ENCODE measurements at regions not wholly inside any gene's neighbourhood (a gene's known extent, or its start where the extent isn't known, plus 50 kb on each side); places are given as distances from the start of the nearest gene placed in this dataset.
"Not testable (repeated sequence)": the region's sequence is repeated elsewhere in the genome, so short reads cannot be mapped to it uniquely, and the experiment has no call there.

DNA sequence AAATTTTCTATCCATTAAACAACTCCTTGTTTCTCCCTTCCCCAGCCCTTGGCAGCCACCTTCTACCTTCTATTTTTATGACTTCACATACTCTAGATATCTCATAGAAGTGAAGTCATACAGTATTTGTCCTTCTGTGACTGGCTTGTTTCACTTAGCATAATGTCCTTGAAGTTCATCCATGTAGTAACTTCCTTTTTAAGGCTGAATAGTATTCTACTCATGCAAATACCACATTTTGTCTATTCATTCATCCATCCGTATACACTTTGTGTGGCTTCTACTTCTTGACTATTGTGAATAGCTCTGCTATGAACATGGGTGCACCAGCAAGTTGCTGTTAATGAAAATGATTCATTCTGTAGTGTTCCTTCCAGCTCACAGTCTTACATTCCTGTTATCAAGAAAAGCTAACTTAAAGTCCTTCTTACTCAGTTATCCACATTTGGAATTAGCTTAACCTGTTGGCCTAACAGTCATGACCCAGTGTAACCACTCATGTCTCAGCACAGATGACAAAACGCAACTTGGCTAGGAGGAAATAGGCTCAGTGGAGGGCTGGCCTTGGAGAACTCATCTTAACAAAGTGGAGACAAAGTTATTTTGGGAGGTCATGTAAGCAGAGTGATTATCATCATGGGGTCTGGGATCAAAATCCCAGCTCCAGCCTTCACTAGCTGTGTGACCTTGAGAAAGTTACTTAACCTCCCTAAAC lies 129.7 kb upstream of the MAP3K1 start:
- DNase-seq: no peak

DNA sequence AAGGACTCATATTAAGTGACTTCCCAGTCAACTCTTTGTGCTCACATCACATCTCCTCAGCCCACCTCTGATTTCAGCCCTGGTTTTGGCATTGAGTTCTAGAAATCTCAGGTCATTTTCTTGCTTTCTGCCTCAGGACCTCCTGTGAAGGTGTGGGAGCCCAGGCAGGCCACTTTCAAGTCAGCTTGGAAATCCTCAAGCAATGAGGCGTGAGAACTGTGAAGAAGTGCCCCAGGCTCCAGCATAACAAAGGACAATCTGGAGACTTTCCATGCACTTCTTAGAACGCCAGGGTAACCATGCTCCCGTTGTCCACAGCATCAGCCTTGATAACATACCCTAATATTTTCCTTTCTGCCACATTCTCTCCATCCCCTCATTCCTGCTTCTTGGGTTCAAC lies 131.2 kb upstream of the MAP3K1 start:
- no peak for DNase-seq

DNA sequence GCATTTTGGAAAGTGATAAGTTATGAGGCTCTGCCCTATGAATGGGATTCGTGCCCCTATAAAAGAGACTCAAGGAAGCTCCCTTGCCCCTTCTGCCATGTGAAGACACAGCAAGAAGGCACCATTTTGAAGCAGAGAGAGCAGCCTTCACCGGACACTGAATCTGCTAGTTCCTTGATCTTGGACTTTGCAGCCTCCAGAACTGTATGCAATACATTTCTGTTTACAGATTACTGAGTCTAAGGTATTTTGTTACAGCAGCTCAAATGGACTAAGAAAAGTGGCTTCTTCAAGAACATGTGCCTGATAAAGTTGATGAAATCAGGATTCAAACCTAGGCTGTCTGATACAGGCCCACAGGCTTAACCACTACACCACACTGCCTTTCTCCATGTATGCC lies 131.6 kb upstream of the MAP3K1 start:
- no peak for DNase-seq

DNA sequence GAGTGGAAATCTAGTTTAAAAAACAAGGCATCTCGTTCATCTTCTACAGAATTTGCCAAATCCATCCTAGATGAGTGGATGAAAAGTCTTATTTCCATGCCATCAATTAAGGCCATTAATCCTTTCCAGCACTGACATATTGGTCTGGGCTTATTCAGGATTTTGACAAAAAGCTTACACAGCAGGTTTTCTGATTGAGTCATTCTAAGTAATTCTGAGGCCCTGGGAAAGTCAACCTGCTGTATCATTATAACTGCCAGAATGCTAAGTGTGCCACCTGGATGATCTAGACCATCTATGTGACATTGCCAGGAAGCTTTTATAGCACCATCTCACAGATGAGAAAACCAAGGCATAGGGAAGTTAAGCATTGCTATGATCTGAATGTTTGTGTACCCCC lies 132.1 kb upstream of the MAP3K1 start:
- DNase-seq: no peak

DNA sequence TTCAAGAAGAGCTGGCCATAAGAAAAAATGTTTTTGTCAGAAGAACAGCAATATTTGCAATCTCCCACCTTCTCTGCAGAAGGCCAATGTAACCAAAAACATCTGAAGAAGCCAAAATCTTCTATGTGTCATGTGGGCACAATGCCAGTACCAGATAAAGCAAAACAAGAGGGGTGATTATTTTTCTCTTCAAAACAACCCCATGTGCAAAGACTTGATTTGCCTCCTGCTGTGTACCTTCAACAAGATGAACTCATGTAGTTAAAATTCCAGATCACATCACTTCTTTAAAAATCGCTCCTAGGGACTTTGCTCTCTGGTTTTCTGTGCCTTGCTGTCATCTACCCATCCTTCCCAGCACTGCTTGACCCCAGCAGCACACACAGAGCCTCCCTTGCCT lies 134.0 kb upstream of the MAP3K1 start:
- no peak for DNase-seq

DNA sequence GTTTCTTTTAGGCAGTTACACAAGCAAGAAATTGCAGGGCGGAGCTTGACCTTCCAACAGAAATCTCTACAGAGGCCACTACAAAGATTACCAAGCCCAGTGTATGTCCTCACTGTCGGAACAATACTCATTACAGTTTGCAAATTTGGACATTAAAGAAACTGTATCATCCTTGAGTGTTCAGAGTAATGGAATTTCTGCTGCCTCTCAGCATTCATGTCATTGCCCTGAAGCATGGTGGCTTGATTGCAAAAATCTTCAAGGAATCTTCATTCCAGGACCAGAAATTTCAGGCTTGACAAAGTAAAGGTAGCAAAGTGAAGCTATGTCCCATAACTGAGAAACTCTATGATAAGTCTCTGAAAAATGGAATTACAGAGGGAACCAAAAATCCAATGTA lies 134.6 kb upstream of the MAP3K1 start:
- DNase-seq: no peak

DNA sequence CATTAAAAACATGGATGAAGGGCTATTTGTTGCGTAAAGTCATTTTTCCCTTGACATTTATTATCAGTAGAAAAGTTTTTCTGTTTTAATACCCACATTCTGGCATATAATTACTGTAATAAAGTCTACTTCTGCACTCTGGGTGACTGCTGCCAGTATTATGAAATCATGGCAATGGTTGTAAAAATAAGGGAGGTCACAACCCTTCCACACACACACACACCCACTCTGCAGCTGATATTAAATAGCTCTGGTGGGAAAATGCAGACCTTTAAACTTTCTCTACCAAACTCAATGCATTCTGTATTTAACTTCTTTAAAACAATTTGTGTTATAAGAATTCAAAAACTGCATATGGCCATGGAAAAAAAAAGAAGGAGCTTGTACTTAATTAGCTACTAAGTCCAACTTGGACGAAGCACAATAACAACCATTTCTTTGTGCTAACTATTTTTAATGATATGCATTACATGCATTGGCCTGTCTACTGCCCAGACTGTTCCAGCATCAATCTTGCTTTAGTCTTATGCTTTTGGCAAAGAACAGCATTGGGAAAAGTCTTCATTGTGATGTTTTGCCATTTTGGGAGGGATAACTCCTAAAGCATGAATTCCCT lies 137.6 kb upstream of the MAP3K1 start:
- DNase-seq: no peak

DNA sequence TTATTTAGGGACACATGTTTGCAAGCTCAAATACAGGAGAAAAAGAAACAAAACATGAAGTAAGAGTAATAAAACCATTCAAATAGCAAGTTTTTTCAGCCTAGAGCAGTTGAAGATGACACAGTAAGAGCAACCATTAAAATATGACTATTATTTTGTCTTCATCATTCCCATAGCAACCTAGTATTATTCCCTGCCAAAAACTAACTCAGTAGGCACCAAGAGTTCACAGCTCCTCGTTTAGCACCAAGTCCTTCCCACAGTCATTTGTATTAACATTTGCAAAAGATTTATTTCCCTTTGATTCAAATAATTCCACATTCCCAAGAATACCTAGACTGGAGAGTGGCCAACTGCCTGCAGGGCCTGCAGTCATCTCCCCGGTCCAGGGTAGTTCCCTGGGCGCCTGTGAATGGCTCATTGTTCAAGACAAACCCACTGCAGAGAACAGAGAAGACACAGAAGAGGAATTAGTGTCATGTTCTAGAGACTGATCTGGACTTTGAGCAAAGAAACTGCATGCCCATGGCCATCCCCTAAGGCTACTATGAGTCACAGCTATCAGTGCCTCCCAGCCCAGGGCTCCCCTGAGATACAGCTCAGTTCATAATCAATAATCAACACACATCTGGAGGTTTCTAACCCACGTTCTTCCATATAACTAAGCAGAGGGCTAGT lies 139.1 kb upstream of the MAP3K1 start:
- no peak for DNase-seq

DNA sequence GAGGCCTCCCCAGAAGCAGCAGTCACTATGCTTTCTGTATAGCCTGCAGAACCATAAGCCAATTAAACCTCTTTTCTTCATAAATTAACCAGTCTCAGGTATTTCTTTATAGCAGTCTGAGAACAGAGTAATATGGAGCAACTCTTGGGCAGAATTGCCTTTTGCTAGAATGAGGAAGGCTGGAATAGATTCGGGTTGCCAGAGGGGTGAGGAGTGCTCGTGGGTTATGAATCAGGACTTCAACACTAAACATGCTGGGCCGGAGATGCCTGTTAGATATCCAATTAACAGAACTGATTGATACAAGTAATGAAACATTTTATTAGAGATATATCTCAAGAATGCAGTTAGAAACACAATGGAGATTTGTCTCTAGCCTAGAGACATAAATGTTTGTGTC lies 140.9 kb upstream of the MAP3K1 start:
- DNase-seq: no peak

DNA sequence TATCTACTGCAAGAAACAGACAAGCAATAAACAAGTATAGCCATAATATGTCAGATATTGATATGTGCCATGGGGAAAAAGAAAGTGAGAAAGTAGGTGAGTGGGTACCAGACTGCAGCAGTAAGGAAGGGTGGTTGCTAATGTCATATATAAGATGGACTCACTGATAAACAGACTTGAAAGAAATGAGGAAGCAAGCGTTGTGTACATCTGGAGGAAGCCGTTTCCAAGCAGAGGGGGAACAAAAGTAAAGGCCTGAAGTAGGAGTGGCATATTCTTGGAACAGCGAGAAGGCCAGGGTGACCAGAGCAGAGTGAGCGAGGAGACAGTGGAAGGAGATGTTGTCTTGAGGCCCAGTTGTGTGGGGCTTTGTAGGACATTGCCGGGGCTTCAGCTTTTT lies 142.2 kb upstream of the MAP3K1 start:
- DNase-seq: no peak

DNA sequence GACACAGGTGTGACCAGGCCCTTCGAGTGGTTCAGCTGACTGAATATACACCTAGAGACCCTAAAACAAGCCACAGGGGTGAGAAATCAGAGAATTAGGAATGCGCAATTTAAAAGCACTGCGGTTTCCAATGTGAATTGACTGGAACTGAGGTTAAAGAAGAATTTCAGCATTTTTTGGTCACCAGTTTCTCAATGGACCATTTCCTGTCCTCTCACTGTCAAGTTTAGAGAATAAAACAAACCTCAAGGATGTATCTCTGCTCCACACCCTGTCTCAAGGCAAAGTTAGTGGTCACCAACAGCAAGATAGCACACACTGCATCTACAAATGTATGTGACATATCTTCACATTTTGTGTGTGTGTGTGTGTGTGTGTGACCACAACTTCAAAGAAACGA lies 143.8 kb upstream of the MAP3K1 start:
- DNase-seq: no peak

DNA sequence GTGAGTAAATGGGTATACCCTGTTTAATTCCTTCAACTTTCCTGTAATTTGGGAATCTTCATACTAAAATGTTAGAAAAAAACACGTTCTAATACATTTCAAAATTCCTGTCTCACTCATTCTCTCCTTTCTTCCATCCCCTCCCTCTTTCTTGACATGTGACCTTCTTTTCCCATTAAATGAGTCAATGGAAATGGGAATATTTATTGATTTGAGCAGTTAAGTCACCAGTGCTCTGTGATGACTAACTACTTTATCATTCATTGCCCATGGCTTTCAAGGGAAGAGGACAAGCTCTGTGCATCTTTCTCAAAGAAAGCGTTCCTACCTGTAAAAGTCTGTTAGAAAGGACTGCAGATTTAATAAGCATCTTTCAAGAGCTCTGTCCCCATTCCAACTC lies 144.4 kb upstream of the MAP3K1 start:
- DNase-seq: no peak

DNA sequence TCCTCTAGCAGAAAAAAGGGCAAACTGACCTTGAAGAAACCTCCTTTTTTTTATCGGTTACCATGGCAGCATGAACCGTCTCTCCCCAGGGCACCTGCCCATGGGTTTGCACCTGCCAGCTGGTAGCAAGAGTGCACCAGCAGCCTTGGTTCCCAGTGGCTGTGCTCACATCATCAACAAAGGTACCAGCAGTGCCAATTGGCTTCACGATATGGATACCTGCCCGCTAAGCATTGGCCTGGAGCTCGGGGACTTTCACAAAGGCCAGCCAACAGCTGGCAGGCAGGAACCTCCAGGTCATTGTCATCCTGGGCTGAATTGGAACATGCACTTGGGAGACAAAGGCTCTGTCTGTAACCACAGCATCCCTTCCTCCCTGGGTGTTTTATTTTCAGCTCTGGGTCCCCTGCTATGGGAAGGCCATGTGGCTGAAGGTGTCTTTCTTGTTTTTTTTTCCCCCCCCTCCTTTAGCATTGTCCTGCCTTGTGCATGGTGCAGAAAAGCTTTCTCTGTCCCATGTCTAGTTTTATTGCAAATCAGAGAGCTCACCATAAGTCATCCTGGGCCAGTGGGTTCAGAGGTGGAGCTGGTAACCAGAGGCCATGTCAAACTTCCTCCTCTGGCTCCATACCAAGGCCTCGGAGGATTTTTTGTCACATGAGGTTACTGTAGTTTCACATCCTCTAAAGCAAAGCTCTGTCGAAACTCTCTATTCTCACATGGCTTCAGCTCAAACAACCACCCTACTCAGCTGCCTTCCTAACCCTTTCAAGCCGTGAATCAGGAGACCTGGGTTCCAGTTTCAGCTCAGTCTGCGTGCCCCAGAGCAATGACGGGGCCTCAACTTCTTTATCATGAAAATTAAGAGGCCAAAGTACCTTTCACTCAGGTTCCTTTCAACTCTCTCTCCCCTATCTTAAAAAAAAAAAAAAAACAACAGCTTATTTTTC lies 145.5 kb upstream of the MAP3K1 start:
- DNase-seq: peak; percentile 46

DNA sequence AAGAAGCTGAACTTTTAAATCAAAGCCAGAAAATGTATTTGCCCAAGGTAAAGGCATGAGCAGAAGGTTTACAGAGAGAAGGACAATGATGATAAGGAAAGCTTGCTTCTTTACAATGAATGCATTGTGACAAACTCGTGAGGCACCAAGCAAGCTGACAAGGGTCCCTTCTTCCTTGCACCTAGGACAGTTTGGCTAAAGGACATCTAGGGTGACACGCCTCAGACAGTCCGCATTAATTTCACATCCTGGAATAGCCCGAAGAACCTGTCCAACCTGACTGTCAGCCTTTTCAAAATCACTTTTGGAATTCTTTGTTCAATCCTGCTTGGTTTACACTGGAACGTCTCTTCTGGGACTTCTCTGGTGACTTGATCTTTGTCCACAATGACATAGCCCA lies 146.4 kb upstream of the MAP3K1 start:
- DNase-seq: no peak

DNA sequence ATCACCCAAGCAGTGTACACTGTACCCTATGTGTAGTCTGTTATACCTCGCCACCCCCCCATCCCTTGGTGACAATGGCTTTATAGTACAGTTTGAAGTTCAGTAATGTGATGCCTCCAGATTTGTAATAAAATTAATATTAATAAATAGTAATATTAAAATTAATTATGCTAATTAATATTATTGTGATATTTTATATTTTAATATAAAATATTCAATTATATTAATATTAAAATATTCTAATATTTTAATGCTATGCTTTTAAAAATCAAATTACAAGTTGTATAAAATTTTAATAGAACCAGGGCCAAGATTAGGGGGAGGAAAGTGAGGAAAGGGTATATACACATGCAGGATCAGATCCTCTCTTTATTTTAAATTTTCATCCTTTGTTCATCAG lies 147.7 kb upstream of the MAP3K1 start:
- no peak for DNase-seq

DNA sequence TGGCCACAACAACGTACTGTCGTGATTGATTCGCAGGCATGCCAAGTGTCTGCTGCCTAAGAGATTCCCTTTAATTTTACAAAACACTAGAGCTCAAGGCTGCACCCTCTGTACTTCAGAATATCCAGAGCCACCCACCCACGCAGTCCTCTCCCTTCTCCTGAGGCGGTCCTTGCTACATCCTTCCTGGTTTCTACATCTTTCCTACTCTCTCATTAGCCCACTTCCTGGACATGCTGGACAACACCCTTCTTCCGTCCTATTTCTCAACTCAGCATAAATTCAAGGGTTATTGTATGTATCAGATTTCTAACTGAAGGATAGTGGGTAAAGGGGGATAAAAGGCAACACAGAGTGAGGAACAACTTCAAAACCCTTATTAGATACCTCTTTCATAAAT lies 148.4 kb upstream of the MAP3K1 start:
- DNase-seq: no peak

DNA sequence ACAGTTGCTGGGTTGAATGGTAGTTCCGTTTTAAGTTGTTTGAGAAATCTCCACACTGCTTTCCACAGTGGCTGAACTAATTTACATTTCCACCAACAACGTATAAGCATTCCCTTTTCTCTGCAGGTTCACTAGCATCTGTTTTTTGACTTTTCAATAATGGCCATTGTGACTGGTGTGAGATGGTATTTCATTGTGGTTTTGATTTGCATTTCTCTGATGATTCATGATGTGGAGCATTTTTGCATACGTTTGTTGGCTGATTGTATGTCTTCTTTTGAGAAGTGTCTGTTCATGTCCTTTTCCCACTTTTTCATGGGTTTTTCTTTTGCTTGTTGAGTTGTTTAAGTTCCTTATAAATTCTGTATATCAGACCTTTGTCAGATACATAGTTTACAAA lies 150.2 kb upstream of the MAP3K1 start:
- DNase-seq: not testable (repeated sequence)

DNA sequence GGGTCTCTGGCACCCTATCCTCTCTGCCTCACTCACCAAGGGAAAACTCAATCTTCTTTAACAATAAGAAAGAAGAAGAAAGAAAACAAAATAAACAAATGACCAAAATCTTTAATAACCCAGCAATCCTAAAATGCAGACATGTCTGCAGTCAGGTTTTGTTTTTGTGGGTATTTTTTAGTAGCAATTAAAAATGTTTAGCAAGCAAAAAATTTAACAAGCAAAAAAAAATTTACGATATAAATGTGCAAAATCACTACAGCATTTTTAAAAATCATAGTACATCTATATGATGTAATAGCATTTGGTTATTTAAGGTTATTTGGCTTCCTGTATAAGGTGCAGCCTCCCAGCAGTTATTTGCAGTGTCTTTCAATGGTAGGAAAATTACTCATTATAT lies 151.3 kb upstream of the MAP3K1 start:
- DNase-seq: no peak

DNA sequence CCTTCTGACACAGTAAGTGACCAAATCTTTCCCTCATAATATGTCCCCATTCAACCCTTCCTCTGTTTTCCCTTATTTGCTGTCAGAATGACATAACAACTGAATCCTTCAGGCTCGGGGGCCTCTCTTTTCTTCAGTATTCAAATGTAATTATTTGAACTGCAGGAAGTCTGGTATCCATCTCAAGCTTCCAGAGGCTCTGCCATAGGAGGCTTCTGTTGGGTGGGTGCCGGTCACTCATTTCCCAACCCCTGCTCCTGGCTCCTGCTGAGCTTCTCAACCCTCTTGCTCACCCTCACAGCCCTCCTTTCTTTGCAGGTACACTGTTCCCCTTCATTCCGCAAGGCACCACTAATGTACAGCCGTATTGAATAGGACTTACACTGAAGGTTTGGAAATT lies 151.8 kb upstream of the MAP3K1 start:
- no peak for DNase-seq

DNA sequence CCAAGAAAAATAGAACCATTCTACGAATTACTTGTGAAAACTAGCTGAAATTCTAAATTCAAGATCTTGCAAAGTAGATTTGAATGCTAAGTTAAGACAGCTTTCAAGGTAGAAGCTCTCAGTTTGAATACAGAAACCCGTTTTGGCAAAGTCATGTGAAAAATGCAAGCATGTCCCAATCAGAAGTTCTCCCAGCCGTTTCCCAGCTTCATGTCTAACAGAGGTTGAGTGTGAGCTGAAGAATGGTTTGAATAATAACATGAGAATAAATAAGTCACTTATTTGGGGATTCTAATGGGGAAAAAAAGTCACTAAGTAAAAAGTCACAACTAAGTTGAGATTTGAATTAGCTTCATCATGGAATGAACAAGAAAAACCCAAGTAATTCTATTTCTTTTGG lies 152.5 kb upstream of the MAP3K1 start:
- no peak for DNase-seq

DNA sequence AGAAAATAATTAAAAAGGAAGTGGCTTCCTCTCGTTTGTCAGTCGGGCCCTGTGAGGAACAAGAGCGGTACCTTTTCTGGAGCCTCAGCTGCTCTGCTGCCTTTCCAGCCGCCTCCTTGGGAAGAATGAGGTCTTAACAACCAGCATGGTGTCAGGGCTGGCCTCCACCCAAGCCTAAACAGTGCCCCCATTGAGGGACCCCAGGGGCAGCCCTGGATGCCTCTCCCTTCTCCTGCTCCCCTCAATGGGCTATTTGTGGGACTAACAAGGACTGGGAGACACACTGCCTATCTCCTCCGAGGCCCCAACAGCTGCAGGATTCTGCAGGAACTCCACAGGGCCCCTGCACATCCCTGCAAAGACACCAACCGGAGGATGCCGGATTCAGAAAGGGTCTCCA lies 155.4 kb upstream of the MAP3K1 start:
- no peak for DNase-seq

DNA sequence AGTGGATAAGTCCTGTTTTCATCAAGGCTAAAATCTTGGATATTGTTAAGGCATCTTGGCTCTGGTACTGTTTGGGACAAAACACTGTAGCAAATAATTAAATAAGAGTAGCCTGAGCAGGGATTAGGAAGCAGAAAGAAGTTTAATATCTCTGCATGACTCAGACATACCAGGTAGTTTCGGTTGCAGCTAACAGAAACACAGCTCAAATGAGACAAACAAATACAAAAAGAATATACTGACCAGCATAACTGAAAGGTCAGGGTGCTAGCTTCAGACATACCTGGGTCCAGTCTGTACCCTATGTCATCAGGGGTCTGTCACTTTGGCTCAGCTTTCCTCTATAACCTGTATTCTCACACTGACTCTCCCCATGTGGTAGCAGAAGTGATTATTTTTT lies 156.4 kb upstream of the MAP3K1 start:
- no peak for DNase-seq

Data from activated naive CD4-positive, alpha-beta T cell treated with anti-CD3 and anti-CD28 coated beads, Interleukin-2, amount 50 U/mL, for 16 hours (primary cell).